ENCODE measurements at regions not wholly inside any gene's neighbourhood (a gene's known extent, or its start where the extent isn't known, plus 50 kb on each side); places are given as distances from the start of the nearest gene placed in this dataset.

DNA sequence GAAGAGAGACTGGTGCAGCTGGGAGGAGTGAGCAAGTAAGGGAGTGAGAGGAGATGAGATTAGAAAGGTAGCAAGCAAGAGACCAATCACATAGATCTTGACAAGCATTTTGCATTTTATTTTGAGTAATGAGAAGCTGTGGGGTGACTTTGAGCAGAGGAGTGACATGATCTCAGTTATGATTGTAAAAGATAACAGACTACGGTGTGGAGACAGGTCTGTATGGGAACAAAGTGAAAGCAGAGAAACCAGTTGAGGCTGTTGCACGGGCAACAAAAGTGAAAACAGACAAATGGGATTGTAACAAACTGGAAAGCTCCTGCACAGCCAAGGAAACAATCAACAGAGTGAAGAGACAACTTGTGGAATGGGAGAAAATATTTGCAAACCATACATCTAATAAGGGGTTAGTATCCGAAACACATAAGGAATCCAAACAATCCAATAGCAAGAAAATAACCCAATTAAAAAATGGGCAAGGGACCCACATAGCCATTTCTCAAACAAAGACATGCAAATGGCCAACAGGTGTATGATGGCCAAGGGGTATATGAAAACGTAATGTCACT is 68.4 kb downstream of the SNRPE start:
- no peak for TF ChIP-seq FOXK2 (IDR thresholded peaks at IDR 0.05)
- TF ChIP-seq FOXM1 (IDR thresholded peaks at IDR 0.05; ENCODE audit: borderline replicate concordance) = no peak
- no peak for TF ChIP-seq ELF4 (IDR thresholded peaks at IDR 0.05)
- no peak for TF ChIP-seq ARNT (IDR thresholded peaks at IDR 0.05)
- TF ChIP-seq LEF1 (IDR thresholded peaks at IDR 0.05; ENCODE audit: borderline replicate concordance) = no peak
- TF ChIP-seq L3MBTL2 (conservative IDR thresholded peaks at IDR 0.05) = no peak
- TF ChIP-seq ZNF384 (IDR thresholded peaks at IDR 0.05) = no peak
- TF ChIP-seq, protein P1, sequence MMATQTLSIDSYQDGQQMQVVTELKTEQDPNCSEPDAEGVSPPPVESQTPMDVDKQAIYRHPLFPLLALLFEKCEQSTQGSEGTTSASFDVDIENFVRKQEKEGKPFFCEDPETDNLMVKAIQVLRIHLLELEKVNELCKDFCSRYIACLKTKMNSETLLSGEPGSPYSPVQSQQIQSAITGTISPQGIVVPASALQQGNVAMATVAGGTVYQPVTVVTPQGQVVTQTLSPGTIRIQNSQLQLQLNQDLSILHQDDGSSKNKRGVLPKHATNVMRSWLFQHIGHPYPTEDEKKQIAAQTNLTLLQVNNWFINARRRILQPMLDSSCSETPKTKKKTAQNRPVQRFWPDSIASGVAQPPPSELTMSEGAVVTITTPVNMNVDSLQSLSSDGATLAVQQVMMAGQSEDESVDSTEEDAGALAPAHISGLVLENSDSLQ (IDR thresholded peaks at IDR 0.05) = no peak

All from HEK293T (cell line).